IPS-NIHi7 (cell line): ENCODE measurements at regions not wholly inside any gene's neighbourhood (a gene's known extent, or its start where the extent isn't known, plus 50 kb on each side); places are given as distances from the start of the nearest gene placed in this dataset.
A peak's percentile ranks its signal among the peaks of the same experiment; 100 is the strongest.
"Not testable (repeated sequence)": the region's sequence is repeated elsewhere in the genome, so short reads cannot be mapped to it uniquely, and the experiment has no call there.

Experiments used
- DNase-seq: peaks from one replicate; pipeline ENCODE4 v3.0.0; 2012; ENCODE audit warnings: mixed read lengths; ENCODE audit errors: extremely low spot score

- DNase-seq, result no peak
Observed at GRCh38 chr5:110297152-110297670, 429.3 kb downstream of the TMEM232 start.

- no peak for DNase-seq
Observed at GRCh38 chr5:110304176-110304575, 422.3 kb downstream of the TMEM232 start.

GRCh38 chr5:110306650-110307049 lies 419.8 kb downstream of the TMEM232 start:
- DNase-seq, result no peak

- no peak for DNase-seq
Observed at GRCh38 chr5:110309222-110309621, 417.2 kb downstream of the TMEM232 start.

GRCh38 chr5:110316566-110316965 lies 409.9 kb downstream of the TMEM232 start:
- DNase-seq, result not testable (repeated sequence)

DNA sequence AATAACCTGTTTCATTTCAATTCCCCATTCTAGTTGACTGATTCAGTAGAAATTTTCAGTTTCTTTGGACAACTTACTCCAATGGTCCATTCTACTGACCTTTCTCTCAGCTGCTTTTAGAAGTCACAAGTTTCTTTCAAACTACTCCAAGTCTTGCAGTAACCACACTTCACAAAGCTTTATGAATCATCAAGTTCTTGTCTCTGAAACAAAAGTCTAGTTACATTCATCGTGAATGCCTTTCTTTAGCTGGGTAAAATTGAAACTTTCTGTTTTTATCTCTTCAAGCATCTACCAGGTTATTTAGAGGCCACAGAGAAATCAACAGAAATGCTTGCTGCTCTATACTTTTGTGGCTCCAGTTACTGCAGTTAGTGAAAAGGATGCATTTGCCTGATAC lies 405.4 kb downstream of the TMEM232 start:
- no peak for DNase-seq

GRCh38 chr5:110323357-110323756 lies 403.1 kb downstream of the TMEM232 start:
- DNase-seq, result no peak

- DNase-seq, result no peak
Observed at GRCh38 chr5:110323832-110324231, 402.6 kb downstream of the TMEM232 start.

GRCh38 chr5:110324876-110325275 lies 401.6 kb downstream of the TMEM232 start:
- DNase-seq, result no peak

DNA sequence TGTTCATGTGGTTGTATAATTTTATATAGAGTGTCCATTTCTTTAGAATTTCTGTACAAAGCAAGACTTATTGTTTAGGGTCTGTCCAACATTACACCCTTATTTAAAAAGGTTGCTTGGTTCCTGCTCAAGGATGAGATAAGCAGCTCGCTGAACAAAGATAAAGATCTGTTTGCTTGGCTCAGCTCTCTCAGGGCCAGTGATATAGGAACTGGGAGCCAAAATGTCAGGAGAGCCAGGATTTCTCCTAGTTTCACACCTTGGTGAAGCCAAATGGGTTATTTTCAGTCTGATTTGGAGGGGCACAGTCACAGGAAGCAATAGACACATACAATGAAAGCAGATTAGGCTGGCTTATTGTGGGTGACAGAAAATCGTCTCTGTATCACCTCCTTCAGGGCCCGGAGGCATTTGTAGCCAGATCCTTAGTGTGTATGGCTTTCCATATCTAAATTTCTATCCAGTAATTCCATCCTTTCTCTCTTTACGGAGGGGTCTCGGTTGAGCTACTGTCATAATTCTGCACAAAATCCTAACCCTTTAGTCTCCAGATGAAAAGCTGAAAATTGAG lies 396.4 kb downstream of the TMEM232 start:
- DNase-seq, result no peak

GRCh38 chr5:110333384-110333783 lies 393.1 kb downstream of the TMEM232 start:
- DNase-seq, result peak; percentile 68

GRCh38 chr5:110335361-110336066 lies 391.0 kb downstream of the TMEM232 start:
- DNase-seq, result no peak

DNA sequence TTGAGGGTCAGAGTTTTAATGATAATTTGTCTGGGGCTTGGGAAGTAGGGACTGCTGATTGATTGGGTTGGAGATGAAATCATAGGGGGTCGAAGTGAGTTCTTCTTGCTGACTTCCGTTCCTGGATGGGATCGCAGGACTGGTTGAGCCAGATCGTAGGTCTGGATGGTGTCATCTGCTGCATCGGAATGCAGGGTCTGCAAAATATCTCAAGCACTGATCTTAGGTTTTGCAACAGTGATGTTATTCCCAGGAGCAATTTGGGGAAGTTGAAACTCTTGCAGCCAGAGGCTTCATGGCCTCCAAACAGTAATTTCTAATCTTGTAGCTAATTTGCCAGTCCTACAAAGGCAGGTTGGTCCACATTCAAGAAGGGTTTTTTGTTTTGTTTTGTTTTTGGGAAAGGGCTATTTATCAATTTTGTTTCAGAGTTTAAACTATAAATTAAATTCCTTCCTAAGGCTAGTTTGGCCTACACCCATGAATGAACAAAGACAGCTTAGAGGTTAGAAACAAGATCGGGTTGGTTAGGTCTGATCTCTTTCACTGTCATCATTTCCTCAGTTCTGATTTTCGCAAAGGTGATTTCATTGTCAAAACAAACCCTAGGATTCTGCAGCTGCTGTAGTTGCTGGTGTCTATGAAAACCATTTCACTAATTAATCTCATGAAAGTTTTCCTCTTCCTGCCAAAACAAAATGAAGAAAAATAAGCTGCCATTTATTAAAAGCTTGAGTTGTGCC lies 388.0 kb downstream of the TMEM232 start:
- no peak for DNase-seq

DNA sequence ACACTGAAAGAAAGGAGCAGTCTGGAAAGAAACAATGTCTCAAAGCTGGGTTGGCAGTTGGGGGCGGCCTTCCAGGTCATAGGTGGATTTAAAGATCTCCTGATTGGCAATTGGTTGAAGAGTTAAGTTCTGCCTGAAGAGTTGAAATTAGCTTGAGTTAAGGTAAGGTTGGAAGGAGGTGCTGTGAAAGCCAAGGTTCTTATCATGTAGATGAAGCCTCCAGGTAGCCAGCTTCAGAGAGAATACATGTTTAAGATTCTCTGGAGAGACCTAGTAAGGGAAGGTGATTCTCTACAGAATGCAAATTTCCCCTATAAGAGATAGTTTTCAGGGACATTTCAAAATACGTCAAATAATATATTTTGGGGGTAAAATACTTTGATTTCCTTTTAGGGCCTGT lies 387.1 kb downstream of the TMEM232 start:
- DNase-seq, result no peak

DNA sequence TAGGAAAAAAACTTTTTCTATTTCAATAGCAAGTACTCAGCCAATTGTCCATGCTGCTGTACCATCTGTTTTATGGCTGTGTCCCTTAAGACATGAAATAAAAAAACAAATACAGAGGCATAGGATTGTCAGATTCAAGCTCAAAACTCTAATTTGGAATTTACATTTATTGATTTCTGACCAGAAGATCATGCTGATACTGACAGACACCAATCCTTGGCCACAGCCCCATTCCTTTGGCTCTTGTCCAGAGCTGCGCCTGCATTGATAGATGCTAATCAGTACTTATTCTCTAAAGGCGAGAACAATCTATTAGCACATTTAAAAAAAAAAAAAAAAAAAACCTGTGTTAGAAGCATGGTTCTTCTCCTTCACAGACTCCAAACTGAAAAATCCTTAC lies 384.6 kb downstream of the TMEM232 start:
- DNase-seq, result no peak

- DNase-seq, result no peak
Observed at GRCh38 chr5:110342683-110343082, 383.8 kb downstream of the TMEM232 start.

- no peak for DNase-seq
Observed at GRCh38 chr5:110343616-110344015, 382.9 kb downstream of the TMEM232 start.

DNA sequence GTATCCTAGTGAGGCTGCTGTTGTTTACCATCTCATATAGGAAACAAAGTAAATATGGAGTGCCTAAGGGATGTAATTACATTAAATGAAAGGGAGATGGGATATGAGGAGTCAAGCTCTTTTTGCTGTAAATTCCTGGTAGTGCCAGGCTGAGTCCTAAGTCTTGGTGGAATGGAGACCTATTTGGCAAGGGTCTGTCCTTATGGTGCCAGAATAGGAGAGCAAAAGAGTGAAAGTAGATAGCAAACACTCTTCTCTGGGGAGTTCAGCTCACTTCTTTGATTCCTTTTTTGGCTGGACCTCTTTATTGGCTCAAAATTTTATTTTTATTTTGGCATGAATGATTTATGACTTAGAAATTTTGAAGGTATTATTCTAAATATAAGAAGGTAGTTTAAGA lies 380.8 kb downstream of the TMEM232 start:
- DNase-seq, result no peak

GRCh38 chr5:110346893-110347358 lies 379.5 kb downstream of the TMEM232 start:
- DNase-seq, result no peak

- no peak for DNase-seq
Observed at GRCh38 chr5:110347781-110348180, 378.7 kb downstream of the TMEM232 start.

DNA sequence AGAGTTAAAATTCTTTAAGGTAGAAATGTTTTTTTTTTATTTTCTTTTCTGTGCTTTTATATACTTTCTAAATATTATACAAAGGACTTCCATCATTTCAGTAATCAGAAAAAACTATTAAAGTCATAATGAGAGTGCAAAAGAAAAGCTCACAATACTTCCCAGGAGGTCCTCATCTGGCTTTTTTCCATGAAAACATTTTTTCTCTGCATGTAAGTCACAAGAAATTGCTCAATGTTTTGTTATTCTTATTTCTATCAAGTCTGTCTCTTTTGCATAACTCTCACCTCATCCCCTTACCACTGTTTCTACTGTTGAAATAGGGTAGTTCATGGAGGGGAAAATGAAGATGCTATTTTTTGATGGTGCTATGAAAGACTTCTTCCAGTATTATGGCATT lies 375.0 kb downstream of the TMEM232 start:
- DNase-seq, result no peak

GRCh38 chr5:110354311-110354710 lies 372.2 kb downstream of the TMEM232 start:
- DNase-seq, result no peak
